RWPE1 (cell line): ENCODE measurements at regions not wholly inside any gene's neighbourhood (a gene's known extent, or its start where the extent isn't known, plus 50 kb on each side); places are given as distances from the start of the nearest gene placed in this dataset.

Source experiments
- CTCF ChIA-PET: fragments of 350-600 bp; sonication (Branson Sonifier 250); formaldehyde crosslinking; extraction: SDS; loops from one replicate; lab custom pipeline; 2021; lab: Yijun Ruan, JAX
- POLR2A ChIA-PET: fragments of 400-600 bp; formaldehyde crosslinking; extraction: SDS; loops from one replicate; lab custom pipeline; 2020; ENCODE audit warnings: antibody characterized with exemption; ENCODE audit not compliant: low non-redundant PET; lab: Yijun Ruan, JAX
- DNase-seq: peaks from one replicate; pipeline ENCODE4 v3.0.0; 2012; ENCODE audit warnings: low spot score
- H3K27ac ChIP-seq: fragments of 450-650 bp; 2 replicates; pipeline ENCODE4 v1.5.1; 2017
- TF ChIP-seq, protein P1 (sequence below): fragments of 450-650 bp; conservative IDR thresholded peaks from 2 replicates; pipeline ENCODE4 v1.5.1; 2017; ENCODE audit warnings: low read depth, mild to moderate bottlenecking

DNA sequence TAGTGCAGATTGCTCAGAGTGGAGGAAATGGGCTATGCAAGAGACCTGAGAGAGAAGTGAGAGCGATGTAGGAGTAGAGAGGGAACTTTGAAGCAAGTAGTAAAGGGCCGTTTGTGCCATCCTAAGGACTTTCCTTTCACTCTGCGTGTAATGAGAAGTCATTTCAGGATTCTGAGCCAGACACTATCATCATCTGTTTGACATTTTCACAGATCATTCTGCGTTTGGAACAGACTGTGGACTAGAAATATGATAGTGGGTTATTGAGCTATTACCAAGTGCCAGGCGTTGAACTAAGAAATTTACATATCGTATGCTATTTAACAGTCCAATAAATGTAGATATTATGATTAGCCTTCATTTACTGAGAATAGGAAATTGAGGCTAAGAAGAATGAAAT, 150.0 kb upstream of the ROBO2 start:
- CTCF ChIA-PET = no interaction called here

DNA sequence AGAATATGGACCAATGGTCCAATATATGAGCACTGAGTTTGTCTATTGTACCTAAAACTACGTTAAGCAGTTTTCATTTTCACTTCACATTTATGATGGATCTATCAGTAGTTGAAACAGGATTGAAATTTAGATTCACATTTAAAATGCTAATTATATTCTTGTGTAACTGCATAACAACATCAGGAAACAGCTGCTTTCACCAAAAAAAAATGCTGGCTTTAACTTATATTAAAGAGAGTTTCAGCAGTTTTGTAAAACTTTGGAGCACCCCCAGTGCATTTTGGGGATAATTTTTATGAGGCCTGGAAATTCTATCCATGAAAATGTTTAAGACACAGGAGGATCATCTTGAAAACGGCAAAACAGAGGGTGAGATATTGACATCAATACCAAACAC, 142.8 kb upstream of the ROBO2 start:
- CTCF ChIA-PET = no interaction called here
- H3K27ac ChIP-seq = no peak overlapping the region
- DNase-seq = no peak
- TF ChIP-seq, protein P1, sequence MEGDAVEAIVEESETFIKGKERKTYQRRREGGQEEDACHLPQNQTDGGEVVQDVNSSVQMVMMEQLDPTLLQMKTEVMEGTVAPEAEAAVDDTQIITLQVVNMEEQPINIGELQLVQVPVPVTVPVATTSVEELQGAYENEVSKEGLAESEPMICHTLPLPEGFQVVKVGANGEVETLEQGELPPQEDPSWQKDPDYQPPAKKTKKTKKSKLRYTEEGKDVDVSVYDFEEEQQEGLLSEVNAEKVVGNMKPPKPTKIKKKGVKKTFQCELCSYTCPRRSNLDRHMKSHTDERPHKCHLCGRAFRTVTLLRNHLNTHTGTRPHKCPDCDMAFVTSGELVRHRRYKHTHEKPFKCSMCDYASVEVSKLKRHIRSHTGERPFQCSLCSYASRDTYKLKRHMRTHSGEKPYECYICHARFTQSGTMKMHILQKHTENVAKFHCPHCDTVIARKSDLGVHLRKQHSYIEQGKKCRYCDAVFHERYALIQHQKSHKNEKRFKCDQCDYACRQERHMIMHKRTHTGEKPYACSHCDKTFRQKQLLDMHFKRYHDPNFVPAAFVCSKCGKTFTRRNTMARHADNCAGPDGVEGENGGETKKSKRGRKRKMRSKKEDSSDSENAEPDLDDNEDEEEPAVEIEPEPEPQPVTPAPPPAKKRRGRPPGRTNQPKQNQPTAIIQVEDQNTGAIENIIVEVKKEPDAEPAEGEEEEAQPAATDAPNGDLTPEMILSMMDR = no peak
- POLR2A ChIA-PET = no interaction called here

More for the DNA sequence above, 150.0 kb upstream of the ROBO2 start:
- no peak for DNase-seq
- TF ChIP-seq, protein P1 = no peak
- H3K27ac ChIP-seq = no peak overlapping the region
- POLR2A ChIA-PET = no interaction called here

DNA sequence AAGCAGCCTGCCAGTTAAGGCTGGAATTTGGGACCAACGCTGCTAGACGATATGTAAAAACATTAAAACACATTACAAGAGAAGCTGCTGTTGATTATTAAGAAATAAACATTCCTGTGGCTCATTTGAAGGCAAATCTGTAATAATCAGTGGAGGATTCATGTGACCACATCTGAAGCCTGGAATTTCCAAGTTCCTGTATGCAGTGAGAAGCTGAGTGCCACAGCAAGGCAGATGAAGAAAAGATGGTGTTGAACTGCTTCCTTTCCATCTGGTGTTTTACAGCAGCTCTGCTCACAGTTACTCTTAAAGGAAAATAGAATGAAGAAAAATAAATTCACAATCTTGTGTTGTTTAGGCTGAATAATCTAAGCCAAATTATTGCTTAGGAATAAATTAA, 139.3 kb upstream of the ROBO2 start:
- no peak for DNase-seq
- ChIA-PET CTCF (no interaction called here), POLR2A (no interaction called here)
- TF ChIP-seq, protein P1 = no peak
- no peak overlapping the region for H3K27ac ChIP-seq

DNA sequence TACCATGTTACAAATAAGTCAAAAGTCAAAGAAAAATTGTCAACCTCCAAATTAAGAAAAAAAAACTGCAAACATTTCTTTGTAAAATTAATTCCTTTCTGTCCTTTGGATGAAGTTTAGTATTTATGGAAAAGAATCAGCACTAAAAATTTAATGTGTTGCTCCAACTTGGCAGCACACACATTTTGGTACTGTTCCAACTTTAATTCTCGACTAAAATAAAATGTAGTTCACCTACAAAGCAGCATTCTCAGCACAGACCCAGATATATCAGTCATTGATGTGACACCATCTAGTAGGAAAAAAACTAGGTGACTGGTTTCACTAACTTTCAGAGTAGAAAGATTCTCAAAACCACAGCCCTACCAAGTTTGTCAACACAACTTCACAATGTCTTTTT, 131.7 kb upstream of the ROBO2 start:
- CTCF ChIA-PET = no interaction called here
- H3K27ac ChIP-seq = no peak overlapping the region
- TF ChIP-seq, protein P1 = no peak
- DNase-seq = no peak
- POLR2A ChIA-PET = no interaction called here

DNA sequence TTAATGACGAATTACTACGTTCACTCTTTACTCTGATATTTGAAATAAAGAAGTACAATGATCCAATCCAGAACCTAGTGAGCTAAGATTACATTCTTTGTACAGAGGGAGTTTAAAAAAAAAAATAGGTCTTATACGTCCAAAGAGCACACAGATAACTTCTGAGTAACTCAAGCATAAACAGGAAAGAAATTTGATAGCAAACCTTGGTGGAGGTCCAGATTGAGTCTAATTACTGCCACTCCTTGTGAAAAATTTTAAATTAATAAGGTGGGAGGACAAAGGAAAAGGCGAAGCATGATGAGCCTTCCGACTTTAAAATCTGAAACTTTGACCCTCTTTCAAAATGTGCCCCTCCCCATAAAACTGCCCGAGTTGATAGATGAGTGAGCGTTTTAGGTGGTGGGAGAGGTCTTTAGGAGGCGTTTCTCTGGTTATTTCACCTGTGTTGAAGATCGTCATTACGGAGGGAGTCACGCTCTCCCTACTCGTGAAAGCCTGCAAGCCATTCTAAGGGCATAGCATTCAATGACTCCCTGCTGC, 127.0 kb upstream of the ROBO2 start:
- no peak for DNase-seq
- TF ChIP-seq, protein P1 = no peak
- H3K27ac ChIP-seq = no peak overlapping the region
- CTCF ChIA-PET = no interaction called here
- POLR2A ChIA-PET = no interaction called here

DNA sequence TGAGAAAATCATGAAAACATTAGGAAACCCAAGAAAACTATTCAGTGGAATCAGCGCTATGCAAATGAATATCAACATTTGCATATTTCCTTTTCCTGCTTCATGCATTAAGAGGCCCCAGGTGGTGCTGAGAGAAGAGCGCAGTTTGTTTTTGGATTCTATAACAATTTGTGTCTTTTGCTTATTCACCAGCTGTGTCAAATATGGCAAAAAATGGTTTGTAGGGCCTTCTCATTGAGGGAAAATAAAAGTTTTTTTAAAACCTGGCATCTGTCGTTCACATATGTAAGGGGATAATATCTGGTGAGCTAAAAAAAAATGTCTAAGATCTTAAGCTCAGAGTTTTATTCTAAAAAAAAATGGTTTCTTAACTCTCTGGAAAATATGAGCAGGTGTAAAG, 122.5 kb upstream of the ROBO2 start:
- no peak for DNase-seq
- ChIA-PET POLR2A (no interaction called here), CTCF (interaction anchor here (0.8 kb wide), 1 partner anchor 71 kb away, joined by 3 read pairs; no protein-coding TSS in a partner anchor)
- no peak overlapping the region for H3K27ac ChIP-seq
- TF ChIP-seq, protein P1 = no peak
